ENCODE measurements at regions not wholly inside any gene's neighbourhood (a gene's known extent, or its start where the extent isn't known, plus 50 kb on each side); places are given as distances from the start of the nearest gene placed in this dataset.
A peak's percentile ranks its signal among the peaks of the same experiment; 100 is the strongest.

- no peak for DNase-seq
Measured at GRCh38 chr7:86970986-86971385, 88.5 kb downstream of the ELAPOR2 start.

- DNase-seq = no peak
Measured at GRCh38 chr7:86970547-86970946, 88.9 kb downstream of the ELAPOR2 start.

GRCh38 chr7:86969865-86970264, 89.6 kb downstream of the ELAPOR2 start:
- DNase-seq = no peak

- DNase-seq = peak; percentile 29
Measured at GRCh38 chr7:86968618-86969017, 90.8 kb downstream of the ELAPOR2 start.

- DNase-seq = no peak
Measured at GRCh38 chr7:86966916-86967315, 92.5 kb downstream of the ELAPOR2 start.

- no peak for DNase-seq
Measured at GRCh38 chr7:86965727-86966120, 93.7 kb downstream of the ELAPOR2 start.

- DNase-seq = no peak
Measured at GRCh38 chr7:86964973-86965726, 94.3 kb downstream of the ELAPOR2 start.

- no peak for DNase-seq
Measured at GRCh38 chr7:86963599-86964230, 95.7 kb downstream of the ELAPOR2 start.

GRCh38 chr7:86962623-86963022, 96.8 kb downstream of the ELAPOR2 start:
- DNase-seq = no peak

- no peak for DNase-seq
Measured at GRCh38 chr7:86961686-86962085, 97.8 kb downstream of the ELAPOR2 start.

- DNase-seq = no peak
Measured at GRCh38 chr7:86958380-86958779, 101.1 kb downstream of the ELAPOR2 start.

- no peak for DNase-seq
Measured at GRCh38 chr7:86956567-86956966, 102.9 kb downstream of the ELAPOR2 start.

GRCh38 chr7:86955895-86956503, 103.5 kb downstream of the ELAPOR2 start:
- no peak for DNase-seq

GRCh38 chr7:86954971-86955370, 104.5 kb downstream of the ELAPOR2 start:
- no peak for DNase-seq

- no peak for DNase-seq
Measured at GRCh38 chr7:86953653-86954336, 105.7 kb downstream of the ELAPOR2 start.

- DNase-seq = no peak
Measured at GRCh38 chr7:86953219-86953618, 106.2 kb downstream of the ELAPOR2 start.

- DNase-seq = no peak
Measured at GRCh38 chr7:86951895-86952294, 107.6 kb downstream of the ELAPOR2 start.

- no peak for DNase-seq
Measured at GRCh38 chr7:86950944-86951343, 108.5 kb downstream of the ELAPOR2 start.

GRCh38 chr7:86950360-86950759, 109.1 kb downstream of the ELAPOR2 start:
- DNase-seq = no peak

GRCh38 chr7:86949779-86950260, 109.6 kb downstream of the ELAPOR2 start:
- DNase-seq = no peak

- DNase-seq = no peak
Measured at GRCh38 chr7:86949052-86949778, 110.2 kb downstream of the ELAPOR2 start.

GRCh38 chr7:86947929-86948328, 111.5 kb downstream of the ELAPOR2 start:
- no peak for DNase-seq

GRCh38 chr7:86943447-86943846, 116.0 kb downstream of the ELAPOR2 start:
- DNase-seq = no peak
